ENCODE measurements at regions not wholly inside any gene's neighbourhood (a gene's known extent, or its start where the extent isn't known, plus 50 kb on each side); places are given as distances from the start of the nearest gene placed in this dataset.

DNA sequence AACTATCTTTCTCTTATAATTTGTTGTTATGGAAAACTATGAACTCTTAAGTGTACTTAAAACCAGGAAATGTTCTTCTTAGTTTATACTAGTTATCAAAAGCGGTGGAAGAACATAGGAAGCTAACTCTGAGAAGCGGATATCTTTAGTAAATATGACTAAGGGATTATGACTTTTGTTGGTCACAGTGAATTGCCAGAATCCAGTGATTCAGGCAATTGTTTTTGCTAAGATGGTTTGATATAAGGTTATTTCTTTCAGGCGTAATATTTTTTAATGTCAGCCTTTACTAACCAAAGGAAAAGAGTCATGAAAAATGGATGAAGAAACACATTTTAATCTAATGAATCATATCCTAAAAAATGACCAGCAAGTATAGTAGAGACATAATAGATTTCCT lies 473.5 kb downstream of the FOXG1 start (continued):
- TF ChIP-seq, protein P1, sequence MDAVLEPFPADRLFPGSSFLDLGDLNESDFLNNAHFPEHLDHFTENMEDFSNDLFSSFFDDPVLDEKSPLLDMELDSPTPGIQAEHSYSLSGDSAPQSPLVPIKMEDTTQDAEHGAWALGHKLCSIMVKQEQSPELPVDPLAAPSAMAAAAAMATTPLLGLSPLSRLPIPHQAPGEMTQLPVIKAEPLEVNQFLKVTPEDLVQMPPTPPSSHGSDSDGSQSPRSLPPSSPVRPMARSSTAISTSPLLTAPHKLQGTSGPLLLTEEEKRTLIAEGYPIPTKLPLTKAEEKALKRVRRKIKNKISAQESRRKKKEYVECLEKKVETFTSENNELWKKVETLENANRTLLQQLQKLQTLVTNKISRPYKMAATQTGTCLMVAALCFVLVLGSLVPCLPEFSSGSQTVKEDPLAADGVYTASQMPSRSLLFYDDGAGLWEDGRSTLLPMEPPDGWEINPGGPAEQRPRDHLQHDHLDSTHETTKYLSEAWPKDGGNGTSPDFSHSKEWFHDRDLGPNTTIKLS (IDR thresholded peaks at IDR 0.05; ENCODE audit: borderline replicate concordance, low read depth), result no peak
- TF ChIP-seq, protein P2, sequence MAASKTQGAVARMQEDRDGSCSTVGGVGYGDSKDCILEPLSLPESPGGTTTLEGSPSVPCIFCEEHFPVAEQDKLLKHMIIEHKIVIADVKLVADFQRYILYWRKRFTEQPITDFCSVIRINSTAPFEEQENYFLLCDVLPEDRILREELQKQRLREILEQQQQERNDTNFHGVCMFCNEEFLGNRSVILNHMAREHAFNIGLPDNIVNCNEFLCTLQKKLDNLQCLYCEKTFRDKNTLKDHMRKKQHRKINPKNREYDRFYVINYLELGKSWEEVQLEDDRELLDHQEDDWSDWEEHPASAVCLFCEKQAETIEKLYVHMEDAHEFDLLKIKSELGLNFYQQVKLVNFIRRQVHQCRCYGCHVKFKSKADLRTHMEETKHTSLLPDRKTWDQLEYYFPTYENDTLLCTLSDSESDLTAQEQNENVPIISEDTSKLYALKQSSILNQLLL (CRISPR knock-in tag; IDR thresholded peaks at IDR 0.05; ENCODE audit: borderline replicate concordance), result no peak
- TF ChIP-seq RBM15 (IDR thresholded peaks at IDR 0.05; ENCODE audit: insufficient read depth, low read length) (no peak), MCM3 (IDR thresholded peaks at IDR 0.05) (no peak), ZNF165 (CRISPR knock-in tag; IDR thresholded peaks at IDR 0.05; ENCODE audit: borderline replicate concordance) (no peak), NCOA4 (IDR thresholded peaks at IDR 0.05; ENCODE audit: partially characterized antibody) (no peak)

DNA sequence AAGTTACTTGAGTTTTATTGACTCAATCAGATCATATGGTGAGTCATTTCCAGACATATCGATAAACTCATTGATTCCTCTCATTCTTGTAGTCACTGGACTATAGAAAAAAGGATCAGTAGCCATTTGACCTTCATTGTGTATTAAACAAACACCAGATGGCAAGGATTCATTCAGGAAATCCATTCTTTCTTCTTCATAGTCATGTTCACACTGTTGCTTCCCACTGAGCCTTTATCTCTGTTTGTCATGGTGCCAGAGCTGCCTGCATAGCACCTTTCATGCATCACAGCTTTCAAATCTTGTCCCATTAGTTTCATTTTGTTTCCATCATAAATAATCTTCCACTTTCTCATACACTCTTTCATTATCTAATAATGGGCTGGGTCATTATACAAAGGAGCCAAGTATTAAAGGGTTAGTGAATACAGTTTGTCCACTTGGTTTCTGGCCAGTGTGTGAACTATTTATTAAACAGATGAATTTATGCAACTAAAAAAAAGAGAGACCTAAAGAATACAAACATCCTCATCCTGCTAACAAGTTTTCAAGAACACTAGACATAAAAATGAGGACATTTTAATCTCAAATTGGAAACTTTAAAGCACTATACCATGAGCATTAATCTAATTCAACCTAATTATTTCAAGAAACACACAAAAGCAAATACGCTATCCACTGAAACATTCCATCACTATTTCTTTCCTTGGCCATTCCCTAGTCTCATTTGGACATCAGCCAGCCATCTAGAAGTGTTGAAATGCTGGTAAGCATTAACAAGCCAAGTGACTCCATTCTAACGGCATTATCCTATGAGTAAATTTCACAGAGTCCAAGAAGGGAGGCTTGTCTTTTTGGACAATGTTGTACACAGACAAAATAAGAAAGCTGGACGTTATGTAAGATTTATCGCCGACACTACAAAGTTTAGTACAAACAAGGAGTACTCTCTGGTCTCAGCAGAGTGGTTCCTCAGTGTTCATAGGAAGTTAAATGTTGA lies 476.5 kb downstream of the FOXG1 start:
- H2AFZ ChIP-seq (ENCODE audit: low read depth, low read length), result no peak overlapping the region
- no peak overlapping the region for H3K4me3 ChIP-seq
- in situ Hi-C loops (cut with MboI) (no loop called here), intact Hi-C loops (cut with micrococcal nuclease) (no loop called here)
- POLR2A ChIA-PET, result no interaction called here
- FAIRE-seq (no peak), ATAC-seq (no peak), DNase-seq (ENCODE audit: extremely low read depth in 1 of 4, low spot score in 3 of 4) (no peak)
- no peaks in the 10 kb centered on the region for H3K36me3 ChIP-seq (ENCODE audit: control insufficient read depth, insufficient read depth, low read length)
- no peaks in the 10 kb centered on the region for H3K4me1 ChIP-seq (replicated peaks in 1 of 2; ENCODE audit: control insufficient read depth in 2 of 2, insufficient read depth in 2 of 2, low read length in 2 of 2)
- H3K4me2 ChIP-seq (ENCODE audit: insufficient read depth, low read length), result no peak overlapping the region
- H3K27me3 ChIP-seq (ENCODE audit: control insufficient read depth in 2 of 2, insufficient read depth in 2 of 2, low read length in 2 of 2), result no peaks in the 10 kb centered on the region
- CTCF ChIA-PET (ENCODE audit: low intra/inter-chr PET ratio), result no interaction called here
- no peaks in the 10 kb centered on the region for H3K9me1 ChIP-seq (ENCODE audit: control insufficient read depth, insufficient read depth, low read length)
- H3K9ac ChIP-seq (ENCODE audit: insufficient read depth in 1 of 2, low read depth in 2 of 2, low read length in 2 of 2), result no peak overlapping the region
- H3K9me3 ChIP-seq (replicated peaks; ENCODE audit: control insufficient read depth, insufficient read depth, low read depth, low read length), result no peaks in the 10 kb centered on the region
- no TSS peak for BruUV-seq (replicated peaks)
- WGBS (ENCODE audit: insufficient coverage, low coverage, missing lambda C conversion rate), result 2% methylated on average over 6 of the region's 6 CpGs
- no peak overlapping the region for H3K27ac ChIP-seq (ENCODE audit: extremely low read depth, low read depth, low read length)
- H3K79me2 ChIP-seq (ENCODE audit: control insufficient read depth, insufficient read depth, low read length), result no peaks in the 10 kb centered on the region
- H4K20me1 ChIP-seq (replicated peaks; ENCODE audit: control insufficient read depth, insufficient read depth, low read length), result no peaks in the 10 kb centered on the region
- TF ChIP-seq ZNF408 (CRISPR knock-in tag; IDR thresholded peaks at IDR 0.05; ENCODE audit: low read depth) (no peak), LEF1 (IDR thresholded peaks at IDR 0.05) (no peak), HMGN3 (IDR thresholded peaks at IDR 0.05; ENCODE audit: borderline replicate concordance, extremely low read depth, insufficient read length, low read depth, low read length) (no peak), ZFP1 (CRISPR knock-in tag; IDR thresholded peaks at IDR 0.05) (no peak), ZNF140 (CRISPR knock-in tag; IDR thresholded peaks at IDR 0.05) (no peak), HLTF (IDR thresholded peaks at IDR 0.05) (no peak), STAG1 (CRISPR knock-in tag; IDR thresholded peaks at IDR 0.05; ENCODE audit: borderline replicate concordance) (no peak), U2AF2 (optimal IDR thresholded peaks at IDR 0.05; ENCODE audit: low read depth, low read length) (no peak), YBX1 (IDR thresholded peaks at IDR 0.05) (no peak), CSDE1 (IDR thresholded peaks at IDR 0.05) (no peak), GATA2 (CRISPR knock-in tag; IDR thresholded peaks at IDR 0.05) (no peak)
- TF ChIP-seq, protein P3, sequence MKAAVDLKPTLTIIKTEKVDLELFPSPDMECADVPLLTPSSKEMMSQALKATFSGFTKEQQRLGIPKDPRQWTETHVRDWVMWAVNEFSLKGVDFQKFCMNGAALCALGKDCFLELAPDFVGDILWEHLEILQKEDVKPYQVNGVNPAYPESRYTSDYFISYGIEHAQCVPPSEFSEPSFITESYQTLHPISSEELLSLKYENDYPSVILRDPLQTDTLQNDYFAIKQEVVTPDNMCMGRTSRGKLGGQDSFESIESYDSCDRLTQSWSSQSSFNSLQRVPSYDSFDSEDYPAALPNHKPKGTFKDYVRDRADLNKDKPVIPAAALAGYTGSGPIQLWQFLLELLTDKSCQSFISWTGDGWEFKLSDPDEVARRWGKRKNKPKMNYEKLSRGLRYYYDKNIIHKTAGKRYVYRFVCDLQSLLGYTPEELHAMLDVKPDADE (conservative IDR thresholded peaks at IDR 0.05; ENCODE audit: control insufficient read depth, low read depth, low read length), result no peak
